ENCODE measurements at regions not wholly inside any gene's neighbourhood (a gene's known extent, or its start where the extent isn't known, plus 50 kb on each side); places are given as distances from the start of the nearest gene placed in this dataset.

DNA sequence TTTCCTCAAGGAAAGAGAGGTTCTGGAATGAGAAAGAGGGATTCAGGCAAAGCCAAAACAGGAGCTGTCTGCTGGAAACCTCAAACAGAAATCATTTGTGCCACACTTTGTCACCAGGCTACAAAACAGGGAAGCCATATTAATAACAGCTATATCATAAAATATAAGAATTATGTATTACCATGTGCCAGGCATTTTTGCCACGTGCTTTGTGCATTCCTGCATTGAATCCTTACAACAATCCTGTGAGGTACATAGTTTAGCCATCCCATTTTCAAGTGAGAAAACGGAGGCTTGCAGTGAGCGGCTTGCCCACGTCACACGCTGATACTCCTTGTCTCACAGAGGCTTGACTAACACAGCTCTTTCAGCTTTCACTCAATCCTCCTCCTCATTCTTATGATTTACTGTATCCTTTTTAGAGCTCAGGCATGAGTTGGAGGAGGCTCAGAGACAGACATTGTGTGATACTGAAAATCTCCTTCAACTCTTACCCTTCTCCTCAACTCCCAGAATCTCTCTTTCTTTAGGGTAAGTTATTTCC lies 148.4 kb upstream of the MEX3C start:
- TF ChIP-seq, protein P1, sequence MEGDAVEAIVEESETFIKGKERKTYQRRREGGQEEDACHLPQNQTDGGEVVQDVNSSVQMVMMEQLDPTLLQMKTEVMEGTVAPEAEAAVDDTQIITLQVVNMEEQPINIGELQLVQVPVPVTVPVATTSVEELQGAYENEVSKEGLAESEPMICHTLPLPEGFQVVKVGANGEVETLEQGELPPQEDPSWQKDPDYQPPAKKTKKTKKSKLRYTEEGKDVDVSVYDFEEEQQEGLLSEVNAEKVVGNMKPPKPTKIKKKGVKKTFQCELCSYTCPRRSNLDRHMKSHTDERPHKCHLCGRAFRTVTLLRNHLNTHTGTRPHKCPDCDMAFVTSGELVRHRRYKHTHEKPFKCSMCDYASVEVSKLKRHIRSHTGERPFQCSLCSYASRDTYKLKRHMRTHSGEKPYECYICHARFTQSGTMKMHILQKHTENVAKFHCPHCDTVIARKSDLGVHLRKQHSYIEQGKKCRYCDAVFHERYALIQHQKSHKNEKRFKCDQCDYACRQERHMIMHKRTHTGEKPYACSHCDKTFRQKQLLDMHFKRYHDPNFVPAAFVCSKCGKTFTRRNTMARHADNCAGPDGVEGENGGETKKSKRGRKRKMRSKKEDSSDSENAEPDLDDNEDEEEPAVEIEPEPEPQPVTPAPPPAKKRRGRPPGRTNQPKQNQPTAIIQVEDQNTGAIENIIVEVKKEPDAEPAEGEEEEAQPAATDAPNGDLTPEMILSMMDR (IDR thresholded peaks at IDR 0.05), result no peak
- TF ChIP-seq ZFX (IDR thresholded peaks at IDR 0.05; ENCODE audit: borderline replicate concordance), result no peak

Data from 22Rv1 (cell line).